Activated CD4-positive, alpha-beta T cell treated with anti-CD3 and anti-CD28 coated beads, Interleukin-2, amount 10 ng/mL, durations not matched to agents 7 days and 5 days (primary cell): ENCODE measurements at regions not wholly inside any gene's neighbourhood (a gene's known extent, or its start where the extent isn't known, plus 50 kb on each side); places are given as distances from the start of the nearest gene placed in this dataset.

Source experiments
- CTCF ChIA-PET: fragments of 350-600 bp; sonication (Branson Sonifier 250); formaldehyde crosslinking; loops from one replicate; lab custom pipeline; 2021; ENCODE audit warnings: antibody characterized with exemption; lab: Charles Lee
- POLR2A ChIA-PET: fragments of 350-600 bp; sonication (Branson Sonifier 250); formaldehyde crosslinking; loops from one replicate; lab custom pipeline; 2021; ENCODE audit warnings: antibody characterized with exemption; lab: Charles Lee
- DNase-seq: peaks from one replicate; pipeline ENCODE4 v3.0.0-alpha.2; 2020
- H3K27ac Mint-ChIP-seq: one replicate; pipeline ENCODE4 v1.8.0; 2021; ENCODE audit warnings: mild to moderate bottlenecking, moderate library complexity, mixed read lengths
- H3K27me3 Mint-ChIP-seq: one replicate; pipeline ENCODE4 v1.8.0; 2021; ENCODE audit warnings: mixed read lengths
- H3K36me3 Mint-ChIP-seq: one replicate; pipeline ENCODE4 v1.8.0; 2021; ENCODE audit warnings: low read depth, mixed read lengths
- H3K4me1 Mint-ChIP-seq: one replicate; pipeline ENCODE4 v1.8.0; 2021; ENCODE audit warnings: mixed read lengths
- H3K4me3 Mint-ChIP-seq: one replicate; pipeline ENCODE4 v1.8.0; 2021; ENCODE audit warnings: mild to moderate bottlenecking, moderate library complexity, mixed read lengths
- H3K9me3 Mint-ChIP-seq: one replicate; pipeline ENCODE4 v1.8.0; 2021; ENCODE audit warnings: mixed read lengths

GRCh38 chr12:72219937-72220336 is 52.2 kb upstream of the TRHDE start:
- ChIA-PET POLR2A (no interaction called here), CTCF (no interaction called here)
- DNase-seq = no peak
- H3K4me3 Mint-ChIP-seq = no peak overlapping the region
- H3K36me3 Mint-ChIP-seq = no peaks in the 10 kb centered on the region
- H3K27me3 Mint-ChIP-seq = no peaks in the 10 kb centered on the region
- H3K9me3 Mint-ChIP-seq = no peaks in the 10 kb centered on the region
- no peak overlapping the region for H3K27ac Mint-ChIP-seq
- no peaks in the 10 kb centered on the region for H3K4me1 Mint-ChIP-seq
